ENCODE measurements at regions not wholly inside any gene's neighbourhood (a gene's known extent, or its start where the extent isn't known, plus 50 kb on each side); places are given as distances from the start of the nearest gene placed in this dataset.
"Not testable (repeated sequence)": the region's sequence is repeated elsewhere in the genome, so short reads cannot be mapped to it uniquely, and the experiment has no call there.

DNA sequence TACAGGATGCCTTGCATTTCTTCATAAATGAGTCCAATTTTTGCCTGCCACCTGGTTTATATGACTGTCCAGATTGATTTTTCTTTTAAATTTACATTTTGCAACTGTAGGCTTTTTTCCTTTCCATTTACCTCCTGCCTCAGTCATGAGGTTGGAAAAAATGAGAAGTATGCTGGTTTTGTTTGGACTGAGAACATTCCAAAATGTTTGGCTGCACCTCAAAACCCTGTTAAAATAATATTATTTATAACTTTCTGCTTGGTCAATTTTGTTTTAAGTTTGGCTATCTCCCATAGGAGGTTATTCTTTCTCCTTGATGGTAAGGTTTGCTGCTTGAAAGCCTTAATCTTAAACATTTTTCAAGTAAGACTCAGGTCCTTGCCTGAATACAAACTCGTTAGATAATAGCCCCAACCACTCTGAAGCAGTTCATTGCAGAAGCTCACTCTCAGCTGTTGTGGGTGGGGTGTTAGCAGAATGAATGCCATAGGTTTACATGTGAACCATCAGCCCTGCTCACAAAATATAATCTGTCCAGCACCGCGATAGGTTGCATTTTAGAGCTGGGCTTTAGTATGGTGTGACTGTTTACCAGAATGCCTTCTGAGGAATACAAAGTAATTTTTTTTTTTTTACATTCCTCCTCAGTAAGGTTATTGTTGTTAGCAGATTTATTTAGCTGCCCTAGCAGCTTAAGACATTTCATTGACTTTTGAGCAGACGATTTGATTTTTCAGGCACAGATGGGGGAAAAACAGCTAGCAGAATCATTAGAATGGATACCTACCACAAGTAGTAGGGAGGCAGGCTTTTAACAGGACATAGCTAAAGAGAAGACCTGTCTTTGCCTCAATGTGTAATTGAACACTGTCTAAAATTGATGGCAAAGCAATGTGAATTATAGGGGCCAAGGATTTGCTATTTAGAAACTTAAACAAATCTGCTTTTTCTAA lies 630.8 kb upstream of the KCNMB2 start:
- H3K4me3 ChIP-seq: no peak overlapping the region
- TF ChIP-seq CTCF (IDR thresholded peaks at IDR 0.05): no peak
- TF ChIP-seq POLR2A (IDR thresholded peaks at IDR 0.05): no peak
- WGBS, 4 donors: 64 to 75% (median 74%) methylated on average over 4 of the region's 4 CpGs
- H3K27ac ChIP-seq: peak overlapping the region in 8 of 12 donors; percentile 7 to 73 (median 60)
- H3K4me1 ChIP-seq: peaks cover 0 to 31% (median 12%) of the 10 kb centered on the region in 12 donors
- peak; percentile 36 to 67 (median 52) for ATAC-seq
- no peak for DNase-seq
- H3K36me3 ChIP-seq: no peaks in the 10 kb centered on the region
- intact Hi-C loops (cut with DNase I): loop anchor here in 1 of 10 donors (10.0 kb wide), 1 partner anchor 191 kb away; no protein-coding TSS in a partner anchor
- peaks cover 0 to 10% (median 3%) of the 10 kb centered on the region in 12 donors for H3K9me3 ChIP-seq
- H3K27me3 ChIP-seq: no peaks in the 10 kb centered on the region

GRCh38 chr3:177906126-177906511 lies 630.1 kb upstream of the KCNMB2 start:
- Histone ChIP-seq H3K4me1 (peaks cover 0 to 31% (median 12%) of the 10 kb centered on the region in 12 donors), H3K27me3 (no peaks in the 10 kb centered on the region), H3K4me3 (no peak overlapping the region), H3K36me3 (no peaks in the 10 kb centered on the region), H3K9me3 (peaks cover 0 to 4% (median 0%) of the 10 kb centered on the region in 12 donors), H3K27ac (peak overlapping the region in 8 of 12 donors; percentile 7 to 73 (median 60))
- WGBS, 4 donors: 62 to 74% (median 70%) methylated on average over 4 of the region's 4 CpGs
- DNase-seq (no peak), ATAC-seq (peak; percentile 45 to 88 (median 75))
- TF ChIP-seq POLR2A (IDR thresholded peaks at IDR 0.05) (no peak), CTCF (IDR thresholded peaks at IDR 0.05) (peak in 1 of 12 donors; percentile 6)
- intact Hi-C loops (cut with DNase I): loop anchor here in 1 of 10 donors (10.0 kb wide), 1 partner anchor 191 kb away; no protein-coding TSS in a partner anchor

DNA sequence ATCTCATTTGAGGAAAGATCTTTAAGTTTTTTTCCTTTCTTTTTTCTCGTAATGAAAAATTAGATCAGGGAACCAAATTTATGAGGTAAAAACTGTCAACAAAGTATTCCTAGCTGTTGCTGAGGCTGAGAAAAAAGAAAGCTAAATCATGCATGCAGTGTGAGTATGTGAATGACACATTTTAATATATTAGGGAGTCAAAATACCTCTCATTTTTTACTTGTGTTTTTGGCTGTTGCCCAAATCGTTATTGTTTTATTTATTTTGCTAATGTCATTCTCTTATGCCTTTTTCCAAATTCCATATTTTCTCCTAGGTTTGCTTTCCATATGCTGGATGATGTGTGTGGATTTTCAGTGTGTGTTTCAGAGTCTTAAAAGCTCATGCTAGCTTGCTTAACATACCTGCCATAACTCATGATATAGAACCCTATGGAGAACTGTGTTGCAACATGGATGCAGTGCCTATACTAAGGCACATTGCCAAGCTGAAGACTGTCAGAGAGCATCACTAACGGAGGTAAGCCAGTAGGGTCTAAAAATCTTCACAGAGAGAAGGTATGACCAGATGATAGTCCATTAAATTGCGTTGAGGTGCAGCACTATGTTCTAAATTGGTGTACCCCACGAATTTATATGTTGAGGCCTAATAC lies 629.5 kb upstream of the KCNMB2 start:
- Histone ChIP-seq H3K9me3 (no peaks in the 10 kb centered on the region), H3K4me1 (peaks cover 0 to 31% (median 12%) of the 10 kb centered on the region in 12 donors), H3K36me3 (no peaks in the 10 kb centered on the region), H3K27me3 (no peaks in the 10 kb centered on the region), H3K4me3 (no peak overlapping the region), H3K27ac (peak overlapping the region in 7 of 12 donors; percentile 2 to 73 (median 61))
- 84 to 91% (median 89%) methylated on average over 5 of the region's 5 CpGs for WGBS, 4 donors
- no peak for DNase-seq
- intact Hi-C loops (cut with DNase I): loop anchor here in 1 of 10 donors (10.0 kb wide), 1 partner anchor 192 kb away; no protein-coding TSS in a partner anchor
- no peak for ATAC-seq
- no peak for TF ChIP-seq CTCF (IDR thresholded peaks at IDR 0.05)
- no peak for TF ChIP-seq POLR2A (IDR thresholded peaks at IDR 0.05)

GRCh38 chr3:177909530-177909929 lies 626.7 kb upstream of the KCNMB2 start:
- H3K27me3 ChIP-seq, DNase-seq, ATAC-seq, H3K9me3 ChIP-seq, H3K27ac ChIP-seq, H3K4me3 ChIP-seq, H3K36me3 ChIP-seq: not testable (repeated sequence)
- H3K4me1 ChIP-seq: peaks cover 0 to 30% (median 12%) of the 10 kb centered on the region in 12 donors
- intact Hi-C loops (cut with DNase I): loop anchor here in 1 of 10 donors (10.0 kb wide), 1 partner anchor 195 kb away; no protein-coding TSS in a partner anchor
- WGBS, 4 donors: 97 to 98% (median 97%) methylated on average over 6 of the region's 6 CpGs

All from heart left ventricle (tissue), 16 donors.